Astrocyte of the spinal cord (primary cell): ENCODE measurements at regions not wholly inside any gene's neighbourhood (a gene's known extent, or its start where the extent isn't known, plus 50 kb on each side); places are given as distances from the start of the nearest gene placed in this dataset.

ENCODE experiments used
- DNase-seq: peaks from one replicate; pipeline ENCODE4 v3.0.0; 2011; ENCODE audit warnings: low read depth, low spot score
- H3K4me3 ChIP-seq: 2 replicates; pipeline ENCODE4 v1.5.1; 2011; ENCODE audit warnings: low read depth, mild to moderate bottlenecking, low read length, moderate library complexity
- CTCF ChIP-seq: IDR thresholded peaks from 2 replicates; pipeline ENCODE4 v1.5.1; 2012; ENCODE audit warnings: low read depth, mild to moderate bottlenecking, low read length, inconsistent platforms
- in situ Hi-C: cut with HindIII; loops from 2 replicates; pipeline ENCODE4 v1.10.0; 2017; ENCODE audit warnings: low sequenced_read_pairs

GRCh38 chr3:124658270-124658669 lies 72.0 kb upstream of the UMPS start:
- H3K4me3 ChIP-seq, result no peak overlapping the region
- DNase-seq, result no peak
- no peak for TF ChIP-seq CTCF
- in situ Hi-C loops, result no loop called here

GRCh38 chr3:124659175-124659574 lies 71.1 kb upstream of the UMPS start:
- TF ChIP-seq CTCF, result no peak
- in situ Hi-C loops, result no loop called here
- no peak overlapping the region for H3K4me3 ChIP-seq
- DNase-seq, result no peak

- no peak overlapping the region for H3K4me3 ChIP-seq
- TF ChIP-seq CTCF, result no peak
- in situ Hi-C loops, result no loop called here
- DNase-seq, result no peak
These were observed 69.7 kb upstream of the UMPS start for GRCh38 chr3:124660599-124660998.

- H3K4me3 ChIP-seq, result no peak overlapping the region
- in situ Hi-C loops, result no loop called here
- peak; percentile 6 for DNase-seq
- TF ChIP-seq CTCF, result no peak
These were observed 66.6 kb upstream of the UMPS start for GRCh38 chr3:124663690-124664089.

GRCh38 chr3:124664804-124665203 lies 65.4 kb upstream of the UMPS start:
- in situ Hi-C loops, result no loop called here
- no peak for TF ChIP-seq CTCF

GRCh38 chr3:124666067-124666466 lies 64.2 kb upstream of the UMPS start:
- in situ Hi-C loops, result no loop called here
- no peak for TF ChIP-seq CTCF
- no peak overlapping the region for H3K4me3 ChIP-seq
- no peak for DNase-seq

More at GRCh38 chr3:124664804-124665203, 65.4 kb upstream of the UMPS start:
- no peak overlapping the region for H3K4me3 ChIP-seq
- no peak for DNase-seq

GRCh38 chr3:124669470-124669869 lies 60.8 kb upstream of the UMPS start:
- in situ Hi-C loops, result no loop called here
- no peak overlapping the region for H3K4me3 ChIP-seq
- peak; percentile 62 for DNase-seq
- no peak for TF ChIP-seq CTCF
